ENCODE measurements at regions not wholly inside any gene's neighbourhood (a gene's known extent, or its start where the extent isn't known, plus 50 kb on each side); places are given as distances from the start of the nearest gene placed in this dataset.

DNA sequence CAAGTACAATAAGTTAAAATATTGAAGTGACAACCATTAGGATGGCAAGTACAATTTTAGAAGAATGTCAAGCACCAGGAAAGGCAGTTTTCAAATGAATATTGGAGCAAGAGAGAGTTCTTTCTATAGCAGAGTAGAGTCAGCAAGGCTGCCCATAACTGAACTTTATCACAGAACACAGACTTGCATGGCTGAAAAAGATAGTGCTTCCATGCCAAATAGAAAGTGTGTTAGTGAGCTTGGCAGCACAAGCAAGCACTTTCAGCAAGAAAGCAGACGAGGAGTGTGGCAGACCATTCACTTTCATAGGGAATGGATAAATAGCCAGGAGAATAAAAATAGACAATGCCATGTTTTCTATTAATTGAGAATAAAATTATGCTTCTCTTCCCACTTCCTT lies 647.0 kb upstream of the MGAT4C start:
- TF ChIP-seq, protein P1, sequence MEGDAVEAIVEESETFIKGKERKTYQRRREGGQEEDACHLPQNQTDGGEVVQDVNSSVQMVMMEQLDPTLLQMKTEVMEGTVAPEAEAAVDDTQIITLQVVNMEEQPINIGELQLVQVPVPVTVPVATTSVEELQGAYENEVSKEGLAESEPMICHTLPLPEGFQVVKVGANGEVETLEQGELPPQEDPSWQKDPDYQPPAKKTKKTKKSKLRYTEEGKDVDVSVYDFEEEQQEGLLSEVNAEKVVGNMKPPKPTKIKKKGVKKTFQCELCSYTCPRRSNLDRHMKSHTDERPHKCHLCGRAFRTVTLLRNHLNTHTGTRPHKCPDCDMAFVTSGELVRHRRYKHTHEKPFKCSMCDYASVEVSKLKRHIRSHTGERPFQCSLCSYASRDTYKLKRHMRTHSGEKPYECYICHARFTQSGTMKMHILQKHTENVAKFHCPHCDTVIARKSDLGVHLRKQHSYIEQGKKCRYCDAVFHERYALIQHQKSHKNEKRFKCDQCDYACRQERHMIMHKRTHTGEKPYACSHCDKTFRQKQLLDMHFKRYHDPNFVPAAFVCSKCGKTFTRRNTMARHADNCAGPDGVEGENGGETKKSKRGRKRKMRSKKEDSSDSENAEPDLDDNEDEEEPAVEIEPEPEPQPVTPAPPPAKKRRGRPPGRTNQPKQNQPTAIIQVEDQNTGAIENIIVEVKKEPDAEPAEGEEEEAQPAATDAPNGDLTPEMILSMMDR (conservative IDR thresholded peaks at IDR 0.05; ENCODE audit: low read depth, low read length): no peak
- no peak overlapping the region for H3K4me3 ChIP-seq (ENCODE audit: low read depth, low read length)
- DNase-seq (ENCODE audit: low read depth): no peak

DNA sequence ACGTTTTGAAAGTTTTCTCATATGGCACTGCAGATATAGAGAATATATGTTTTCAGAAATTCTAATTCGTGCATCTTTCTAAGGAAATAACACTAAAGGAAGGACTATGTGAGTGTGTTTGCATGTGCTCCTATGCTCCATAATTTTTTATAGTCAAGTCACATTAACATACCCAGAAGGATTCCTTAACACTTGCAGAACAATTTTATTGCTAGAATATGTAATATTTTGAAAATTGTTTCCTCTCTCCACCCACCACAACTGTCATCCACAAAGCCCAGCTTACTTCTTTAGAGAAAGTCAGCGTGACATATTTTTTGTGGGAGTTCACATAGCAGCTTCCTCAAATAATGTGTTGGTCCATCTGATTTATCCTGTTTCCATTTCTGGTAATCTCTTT lies 604.6 kb upstream of the MGAT4C start:
- H3K4me3 ChIP-seq (ENCODE audit: low read depth, low read length): no peak overlapping the region
- DNase-seq (ENCODE audit: low read depth): no peak
- TF ChIP-seq, protein P1 (conservative IDR thresholded peaks at IDR 0.05; ENCODE audit: low read depth, low read length): no peak

DNA sequence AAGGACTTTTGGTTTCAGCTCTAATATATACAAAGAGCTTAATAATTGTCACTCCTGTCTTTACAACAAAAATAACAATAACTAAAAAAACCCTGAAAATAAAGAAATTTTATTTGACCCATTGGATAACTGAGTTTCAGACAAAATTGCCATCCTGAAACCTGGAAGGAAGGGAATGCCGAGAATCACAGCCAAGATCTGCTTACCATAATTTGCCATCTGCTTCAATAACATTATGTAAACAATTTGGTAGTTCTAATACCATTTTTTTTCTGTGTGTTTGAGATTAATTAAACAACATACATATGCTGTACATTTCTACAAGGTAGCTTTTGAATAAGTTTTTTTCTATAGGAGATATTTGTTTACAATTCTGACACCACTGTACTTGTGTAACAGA lies 596.3 kb upstream of the MGAT4C start:
- H3K4me3 ChIP-seq (ENCODE audit: low read depth, low read length): no peak overlapping the region
- DNase-seq (ENCODE audit: low read depth): no peak
- TF ChIP-seq, protein P1 (conservative IDR thresholded peaks at IDR 0.05; ENCODE audit: low read depth, low read length): no peak

DNA sequence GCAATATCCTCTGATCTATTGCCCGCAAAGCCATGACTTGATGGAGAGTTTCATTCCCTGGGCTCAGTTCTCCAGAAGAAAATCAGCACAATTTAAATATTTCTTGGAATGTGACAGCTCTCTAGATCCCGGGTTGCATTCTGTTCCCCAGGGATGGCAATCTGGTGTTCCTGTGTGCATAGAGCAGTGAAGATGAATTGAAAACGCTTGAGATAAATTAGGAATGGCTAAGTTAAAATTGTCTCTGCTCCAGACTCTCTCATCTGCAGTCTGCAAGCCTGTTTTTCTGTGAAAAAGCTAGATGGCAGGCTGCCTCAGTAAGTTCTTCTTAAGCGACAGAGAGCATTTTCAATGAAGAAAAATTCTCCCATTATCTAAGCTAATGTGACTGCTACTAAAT lies 582.5 kb upstream of the MGAT4C start:
- DNase-seq (ENCODE audit: low read depth): no peak
- TF ChIP-seq, protein P1 (conservative IDR thresholded peaks at IDR 0.05; ENCODE audit: low read depth, low read length): no peak
- H3K4me3 ChIP-seq (ENCODE audit: low read depth, low read length): no peak overlapping the region

DNA sequence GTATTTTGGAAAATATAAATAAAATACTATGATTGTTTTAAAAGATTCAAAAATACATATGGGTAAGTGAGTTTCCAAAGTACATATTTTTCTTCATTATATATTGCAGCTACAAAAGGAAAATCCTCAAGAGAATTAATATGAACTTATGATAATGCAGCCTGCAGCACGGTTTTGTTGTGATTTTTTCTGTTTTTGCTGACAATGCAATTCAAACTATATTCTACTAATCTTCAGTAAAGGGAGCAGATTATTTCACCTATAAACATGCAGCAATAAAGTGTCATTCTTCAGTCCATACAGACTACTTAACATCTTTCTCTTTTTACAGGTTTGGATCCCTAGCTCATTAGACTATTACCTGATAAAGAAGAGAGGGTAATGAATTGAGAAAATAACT lies 582.1 kb upstream of the MGAT4C start:
- no peak for DNase-seq (ENCODE audit: low read depth)
- no peak overlapping the region for H3K4me3 ChIP-seq (ENCODE audit: low read depth, low read length)
- TF ChIP-seq, protein P1 (conservative IDR thresholded peaks at IDR 0.05; ENCODE audit: low read depth, low read length): no peak

DNA sequence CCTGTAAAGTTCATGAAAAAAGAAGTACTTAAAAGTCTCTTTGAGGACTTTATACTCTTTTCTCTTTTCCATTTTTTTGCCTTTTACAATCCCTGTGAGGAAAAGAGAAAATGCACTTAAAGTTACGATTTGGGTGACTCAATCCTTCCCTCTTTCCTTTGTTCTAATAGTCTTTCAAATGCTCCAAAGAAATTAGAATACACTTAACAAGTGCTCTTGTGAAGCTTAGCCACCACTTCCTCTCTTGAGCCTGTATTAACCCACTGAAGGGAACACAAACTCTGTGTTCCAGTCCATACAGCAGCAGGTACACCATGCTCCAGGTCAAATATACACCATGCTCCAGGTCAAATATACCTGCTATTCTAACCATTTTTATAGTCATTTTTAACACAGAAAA lies 581.1 kb upstream of the MGAT4C start:
- no peak for DNase-seq (ENCODE audit: low read depth)
- TF ChIP-seq, protein P1 (conservative IDR thresholded peaks at IDR 0.05; ENCODE audit: low read depth, low read length): no peak
- H3K4me3 ChIP-seq (ENCODE audit: low read depth, low read length): no peak overlapping the region

DNA sequence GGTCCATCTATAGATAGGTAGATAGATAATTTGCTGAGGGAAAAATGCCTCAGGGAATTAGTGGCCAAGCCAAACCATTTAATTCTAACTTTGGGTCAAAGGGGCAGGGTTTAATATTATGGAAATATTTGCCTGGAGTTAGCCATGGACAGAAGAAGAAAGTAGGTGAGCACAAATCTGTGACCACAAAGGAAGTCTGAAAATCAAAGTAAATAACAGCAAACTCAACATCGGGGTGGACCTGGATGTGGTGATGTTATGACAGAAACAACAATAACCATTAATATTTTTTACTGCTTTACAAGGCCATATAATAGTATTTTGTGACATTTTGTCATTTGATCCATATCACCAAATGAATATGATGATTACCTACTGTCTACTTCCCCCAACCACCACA lies 578.0 kb upstream of the MGAT4C start:
- H3K4me3 ChIP-seq (ENCODE audit: low read depth, low read length): no peak overlapping the region
- TF ChIP-seq, protein P1 (conservative IDR thresholded peaks at IDR 0.05; ENCODE audit: low read depth, low read length): no peak
- no peak for DNase-seq (ENCODE audit: low read depth)
